GM10248 (cell line): ENCODE measurements at regions not wholly inside any gene's neighbourhood (a gene's known extent, or its start where the extent isn't known, plus 50 kb on each side); places are given as distances from the start of the nearest gene placed in this dataset.

Experiments
- CTCF ChIA-PET: fragments of 300-600 bp; sonication (Branson Sonifier 250); formaldehyde crosslinking; extraction: SDS; loops from one replicate; lab custom pipeline; 2021; ENCODE audit warnings: antibody characterized with exemption; lab: Yijun Ruan, JAX
- POLR2A ChIA-PET: fragments of 350-650 bp; sonication (Branson Sonifier 250); formaldehyde crosslinking; extraction: SDS; loops from one replicate; lab custom pipeline; 2020; ENCODE audit warnings: antibody characterized with exemption; lab: Yijun Ruan, JAX
- DNase-seq: peaks from one replicate; pipeline ENCODE4 v3.0.0; 2012; ENCODE audit errors: extremely low spot score
- TF ChIP-seq, protein P1 (sequence below): IDR thresholded peaks from 2 replicates; pipeline ENCODE4 v1.5.1; 2012; ENCODE audit warnings: mild to moderate bottlenecking, low read depth; ENCODE audit errors: extremely low read depth, missing control alignments, control extremely low read depth

- POLR2A ChIA-PET, result no interaction called here
- CTCF ChIA-PET, result no interaction called here
- TF ChIP-seq, protein P1, sequence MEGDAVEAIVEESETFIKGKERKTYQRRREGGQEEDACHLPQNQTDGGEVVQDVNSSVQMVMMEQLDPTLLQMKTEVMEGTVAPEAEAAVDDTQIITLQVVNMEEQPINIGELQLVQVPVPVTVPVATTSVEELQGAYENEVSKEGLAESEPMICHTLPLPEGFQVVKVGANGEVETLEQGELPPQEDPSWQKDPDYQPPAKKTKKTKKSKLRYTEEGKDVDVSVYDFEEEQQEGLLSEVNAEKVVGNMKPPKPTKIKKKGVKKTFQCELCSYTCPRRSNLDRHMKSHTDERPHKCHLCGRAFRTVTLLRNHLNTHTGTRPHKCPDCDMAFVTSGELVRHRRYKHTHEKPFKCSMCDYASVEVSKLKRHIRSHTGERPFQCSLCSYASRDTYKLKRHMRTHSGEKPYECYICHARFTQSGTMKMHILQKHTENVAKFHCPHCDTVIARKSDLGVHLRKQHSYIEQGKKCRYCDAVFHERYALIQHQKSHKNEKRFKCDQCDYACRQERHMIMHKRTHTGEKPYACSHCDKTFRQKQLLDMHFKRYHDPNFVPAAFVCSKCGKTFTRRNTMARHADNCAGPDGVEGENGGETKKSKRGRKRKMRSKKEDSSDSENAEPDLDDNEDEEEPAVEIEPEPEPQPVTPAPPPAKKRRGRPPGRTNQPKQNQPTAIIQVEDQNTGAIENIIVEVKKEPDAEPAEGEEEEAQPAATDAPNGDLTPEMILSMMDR, result no peak
- no peak for DNase-seq
Measured at GRCh38 chr14:27222671-27223070, 624.8 kb upstream of the NOVA1 start.

GRCh38 chr14:27223906-27224305 is 626.1 kb upstream of the NOVA1 start:
- DNase-seq, result no peak
- ChIA-PET CTCF (no interaction called here), POLR2A (no interaction called here)
- TF ChIP-seq, protein P1, result no peak

DNA sequence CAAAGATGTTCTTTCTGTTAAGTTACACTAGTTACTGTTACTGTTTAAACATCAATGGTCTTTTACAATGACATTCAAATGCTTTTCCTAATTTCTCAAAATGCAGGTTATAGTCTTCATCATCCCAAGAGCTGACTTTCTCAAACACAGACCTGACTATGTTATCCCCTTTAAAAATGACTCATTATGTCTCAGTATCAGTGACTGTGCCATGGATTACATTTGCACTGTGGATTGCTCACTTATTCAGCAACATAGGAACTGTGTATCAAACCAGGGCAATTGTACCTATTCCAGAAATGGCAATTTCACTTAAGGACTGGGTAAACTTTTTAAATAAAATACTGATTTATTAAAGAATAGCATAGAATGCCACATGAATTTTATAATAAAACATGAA is 630.2 kb upstream of the NOVA1 start:
- DNase-seq, result no peak
- ChIA-PET CTCF (no interaction called here), POLR2A (no interaction called here)

GRCh38 chr14:27234331-27234730 is 636.5 kb upstream of the NOVA1 start:
- DNase-seq, result no peak
- POLR2A ChIA-PET, result no interaction called here
- CTCF ChIA-PET, result interaction anchor here (1.2 kb wide), 1 partner anchor 8 kb away, joined by 4 read pairs; no protein-coding TSS in a partner anchor
- TF ChIP-seq, protein P1, result no peak

More for the DNA sequence above, 630.2 kb upstream of the NOVA1 start:
- TF ChIP-seq, protein P1, result no peak

DNA sequence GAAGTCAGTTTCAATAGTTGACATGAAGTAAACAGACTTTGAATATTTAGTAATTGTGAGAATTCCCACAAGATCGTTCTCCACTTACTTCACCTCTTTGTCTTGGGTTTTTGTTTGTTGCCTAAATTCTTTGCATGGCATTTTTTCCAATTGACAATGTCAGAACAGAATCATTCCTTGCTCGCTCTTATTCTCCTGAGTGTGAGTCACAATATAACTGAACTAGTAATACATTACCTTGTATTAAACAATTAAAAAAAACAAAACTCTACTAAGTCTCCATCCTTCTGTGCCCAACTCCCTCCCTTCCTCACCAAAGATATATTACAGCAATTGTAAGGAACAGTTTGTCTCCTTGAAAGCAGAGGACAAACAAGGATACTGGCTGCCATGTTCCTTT is 638.8 kb upstream of the NOVA1 start:
- DNase-seq, result no peak
- ChIA-PET POLR2A (no interaction called here), CTCF (no interaction called here)
- TF ChIP-seq, protein P1, result no peak

DNA sequence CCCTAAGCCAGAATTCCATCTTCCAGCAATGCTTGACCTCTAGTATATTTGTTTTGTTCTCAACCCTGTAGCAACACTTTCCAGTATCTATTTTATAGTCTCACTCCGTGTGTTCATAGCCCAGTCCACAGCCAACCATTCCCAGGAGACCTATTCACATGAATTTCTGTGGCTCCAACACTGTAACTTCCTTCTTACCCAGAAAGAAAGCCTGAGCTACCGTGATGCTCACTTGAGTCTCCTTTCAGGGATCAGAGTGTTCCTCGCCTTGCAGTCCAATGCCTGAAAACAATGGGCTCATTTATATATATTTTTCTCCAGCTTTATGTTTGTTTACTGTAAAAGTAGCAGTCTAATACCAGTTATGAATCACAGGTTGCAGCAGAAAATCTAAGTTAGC is 645.0 kb upstream of the NOVA1 start:
- CTCF ChIA-PET, result interaction anchor here (1.3 kb wide), 1 partner anchor 9 kb away, joined by 4 read pairs; no protein-coding TSS in a partner anchor
- no peak for DNase-seq
- TF ChIP-seq, protein P1, result no peak
- POLR2A ChIA-PET, result no interaction called here
